Common myeloid progenitor, CD34-positive (primary cell): ENCODE measurements at regions not wholly inside any gene's neighbourhood (a gene's known extent, or its start where the extent isn't known, plus 50 kb on each side); places are given as distances from the start of the nearest gene placed in this dataset.
"Not testable (repeated sequence)": the region's sequence is repeated elsewhere in the genome, so short reads cannot be mapped to it uniquely, and the experiment has no call there.

Source experiments
- CTCF ChIA-PET: fragments of 350-600 bp; sonication (Branson Sonifier 250); formaldehyde crosslinking; loops from one replicate; lab custom pipeline; 2021; ENCODE audit warnings: antibody characterized with exemption; lab: Charles Lee
- POLR2A ChIA-PET: fragments of 350-600 bp; sonication (Branson Sonifier 250); formaldehyde crosslinking; loops from one replicate; lab custom pipeline; 2021; ENCODE audit warnings: antibody characterized with exemption; lab: Charles Lee
- DNase-seq, 3 donors: peaks; one replicate each; pipeline versions ENCODE4 v3.0.0 to v3.0.0-alpha.2; 2013
- H3K27ac ChIP-seq, 2 experiments: 1 replicate in 1 of 2; 2 replicates in 1 of 2; pipeline ENCODE4 v1.7.0; 2013; ENCODE audit warnings: inconsistent platforms in 2 of 2, low read length in 2 of 2, mild to moderate bottlenecking in 2 of 2, low read depth in 1 of 2, moderate library complexity in 1 of 2; ENCODE audit not compliant: severe bottlenecking in 2 of 2, insufficient read depth in 1 of 2, poor library complexity in 1 of 2
- H3K27me3 ChIP-seq, 5 experiments: replicated peaks in 2 of 5; 1 replicate in 3 of 5; 2 replicates in 2 of 5; pipeline versions ENCODE4 v1.6.1 to v1.7.0; 2013; ENCODE audit warnings: low read length in 4 of 5, mild to moderate bottlenecking in 2 of 5, moderate library complexity in 2 of 5, inconsistent platforms in 1 of 5; ENCODE audit not compliant: insufficient read depth in 5 of 5, control insufficient read depth in 4 of 5
- H3K36me3 ChIP-seq, 4 experiments: 1 replicate in 2 of 4; 2 replicates in 2 of 4; pipeline versions ENCODE4 v1.6.1 to v1.7.0; 2013; ENCODE audit warnings: low read length in 3 of 4, control low read depth in 1 of 4, mild to moderate bottlenecking in 1 of 4; ENCODE audit not compliant: control insufficient read depth in 4 of 4, insufficient read depth in 4 of 4
- H3K4me1 ChIP-seq, 4 experiments: 1 replicate in 3 of 4; 2 replicates in 1 of 4; pipeline versions ENCODE4 v1.6.1 to v1.7.1; 2013; ENCODE audit warnings: low read length in 3 of 4, mild to moderate bottlenecking in 3 of 4, control low read depth in 1 of 4, inconsistent platforms in 1 of 4, moderate library complexity in 1 of 4; ENCODE audit not compliant: control insufficient read depth in 4 of 4, insufficient read depth in 4 of 4; ENCODE audit errors: control extremely low read depth in 1 of 4
- H3K4me3 ChIP-seq, 7 experiments: 1 replicate in 4 of 7; 2 replicates in 3 of 7; pipeline versions ENCODE4 v1.5.1 to v1.7.0; 2013; ENCODE audit warnings: mild to moderate bottlenecking in 7 of 7, low read length in 6 of 7, moderate library complexity in 6 of 7, inconsistent platforms in 2 of 7, low read depth in 2 of 7, control low read depth in 1 of 7; ENCODE audit not compliant: insufficient read depth in 4 of 7, control insufficient read depth in 1 of 7; ENCODE audit errors: extremely low read depth in 1 of 7
- H3K9me3 ChIP-seq, 5 experiments: 1 replicate in 4 of 5; 2 replicates in 1 of 5; pipeline versions ENCODE4 v1.6.1 to v1.7.1; 2013; ENCODE audit warnings: low read length in 4 of 5, mild to moderate bottlenecking in 2 of 5, inconsistent platforms in 1 of 5, low read depth in 1 of 5, moderate library complexity in 1 of 5; ENCODE audit not compliant: control insufficient read depth in 4 of 5, insufficient read depth in 2 of 5; ENCODE audit errors: control extremely low read depth in 1 of 5
- WGBS: methylation state at CpG from one replicate; pipeline ENCODE4 v1.1.5; 2013; ENCODE audit not compliant: insufficient coverage; 5-methylcytosine and 5-hydroxymethylcytosine counted together

DNA sequence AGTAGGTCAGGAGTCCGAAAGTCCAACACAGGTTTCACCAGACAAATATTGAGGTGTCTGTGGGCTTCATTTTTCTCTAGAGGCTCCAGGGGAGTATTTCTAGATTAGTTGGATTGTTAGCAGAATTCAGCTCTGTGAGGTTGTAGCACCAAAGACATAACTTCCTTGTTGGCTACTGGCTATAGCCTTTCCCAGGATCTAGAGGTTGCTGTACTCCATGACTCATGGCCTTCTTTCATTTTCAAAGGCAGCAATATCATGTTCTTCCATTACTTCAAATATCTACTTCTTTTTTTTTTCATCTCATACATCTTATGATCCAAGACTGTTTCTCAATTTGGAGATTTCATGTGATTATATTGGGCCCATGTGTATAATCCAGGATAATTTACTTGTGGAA lies 404.0 kb upstream of the FAM174A start:
- CTCF ChIA-PET: no interaction called here

DNA sequence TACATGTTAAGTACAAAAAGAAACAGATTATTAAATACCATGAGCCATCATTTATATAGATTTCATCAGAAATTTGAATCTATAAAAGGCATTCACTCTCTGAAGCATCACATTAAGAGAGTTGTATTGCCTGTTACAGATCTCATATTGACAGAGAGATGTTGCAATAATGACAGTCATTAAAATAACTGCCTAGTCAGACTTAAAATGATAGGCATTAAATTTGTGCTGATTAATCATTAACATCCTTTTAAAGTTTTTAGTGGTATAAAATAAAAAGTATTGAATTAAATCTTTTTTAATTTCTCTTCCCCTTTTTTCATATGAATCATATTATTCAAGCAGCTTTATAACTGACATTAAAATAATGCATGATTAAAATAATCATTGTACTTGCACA lies 404.9 kb upstream of the FAM174A start:
- CTCF ChIA-PET: no interaction called here
- H3K27ac ChIP-seq: no peak overlapping the region

More for the DNA sequence above, 404.0 kb upstream of the FAM174A start:
- Histone ChIP-seq H3K27ac (no peak overlapping the region), H3K36me3 (no peaks in the 10 kb centered on the region), H3K4me1 (no peaks in the 10 kb centered on the region), H3K4me3 (no peak overlapping the region), H3K27me3 (no peaks in the 10 kb centered on the region), H3K9me3 (no peaks in the 10 kb centered on the region)
- WGBS: no CpG with 5 or more reads among the region's 1 CpG
- POLR2A ChIA-PET: no interaction called here
- no peak for DNase-seq

DNA sequence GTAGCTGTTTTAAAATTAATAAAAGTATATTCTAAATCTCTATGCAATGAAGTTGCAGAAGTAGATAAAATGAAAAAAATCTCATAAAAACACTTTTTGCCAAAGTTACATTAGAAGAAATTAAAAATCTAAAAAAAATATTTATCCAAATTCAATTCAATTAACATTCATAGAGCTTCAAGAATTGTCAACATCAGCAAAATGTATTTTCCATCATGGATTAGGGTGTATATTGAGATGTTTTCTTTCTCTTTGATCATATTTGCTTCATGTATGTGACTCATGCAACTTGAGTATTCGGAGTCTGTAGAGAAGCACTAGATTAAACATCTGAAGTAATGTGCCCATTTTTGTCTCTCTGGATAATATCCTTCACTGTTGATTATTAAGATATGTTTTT lies 415.3 kb upstream of the FAM174A start:
- WGBS: no CpG with 5 or more reads among the region's 1 CpG
- no peaks in the 10 kb centered on the region for H3K9me3 ChIP-seq
- H3K36me3 ChIP-seq: no peaks in the 10 kb centered on the region
- CTCF ChIA-PET: no interaction called here
- no peak overlapping the region for H3K27ac ChIP-seq
- no peaks in the 10 kb centered on the region for H3K4me1 ChIP-seq
- no peak for DNase-seq
- H3K27me3 ChIP-seq: no peaks in the 10 kb centered on the region
- POLR2A ChIA-PET: no interaction called here
- H3K4me3 ChIP-seq: no peak overlapping the region

More for the DNA sequence above, 404.9 kb upstream of the FAM174A start:
- no peaks in the 10 kb centered on the region for H3K9me3 ChIP-seq
- H3K4me3 ChIP-seq: no peak overlapping the region
- no peaks in the 10 kb centered on the region for H3K36me3 ChIP-seq
- POLR2A ChIA-PET: no interaction called here
- no peaks in the 10 kb centered on the region for H3K27me3 ChIP-seq
- no peak for DNase-seq
- no peaks in the 10 kb centered on the region for H3K4me1 ChIP-seq

DNA sequence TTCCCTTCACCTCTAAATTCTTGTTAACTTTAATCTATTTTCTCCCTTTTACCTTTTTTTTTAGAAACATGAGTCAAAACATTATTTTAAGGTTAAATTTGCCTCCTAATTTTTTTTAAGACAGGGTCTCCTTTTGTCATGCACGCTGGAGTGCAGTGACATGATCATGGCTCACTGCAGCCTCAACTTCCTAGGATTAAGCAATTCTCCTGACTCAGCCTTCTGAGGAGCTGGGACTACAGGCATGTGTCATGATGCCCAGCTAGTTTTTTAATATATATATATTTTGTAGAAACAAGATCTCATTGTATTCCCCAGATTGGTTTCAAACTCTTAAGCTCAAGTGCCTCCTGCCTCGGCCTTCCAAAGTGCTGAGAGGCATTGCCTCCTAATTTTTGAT lies 424.7 kb upstream of the FAM174A start:
- no peak overlapping the region for H3K4me3 ChIP-seq
- H3K27me3 ChIP-seq: no peaks in the 10 kb centered on the region
- 80% methylated on average over 1 of the region's 2 CpGs for WGBS
- DNase-seq: no peak
- H3K36me3 ChIP-seq: no peaks in the 10 kb centered on the region
- ChIA-PET CTCF (no interaction called here), POLR2A (no interaction called here)
- H3K27ac ChIP-seq: no peak overlapping the region
- no peaks in the 10 kb centered on the region for H3K4me1 ChIP-seq
- H3K9me3 ChIP-seq: peaks cover 0 to 7% (median 0%) of the 10 kb centered on the region in 5 experiments

DNA sequence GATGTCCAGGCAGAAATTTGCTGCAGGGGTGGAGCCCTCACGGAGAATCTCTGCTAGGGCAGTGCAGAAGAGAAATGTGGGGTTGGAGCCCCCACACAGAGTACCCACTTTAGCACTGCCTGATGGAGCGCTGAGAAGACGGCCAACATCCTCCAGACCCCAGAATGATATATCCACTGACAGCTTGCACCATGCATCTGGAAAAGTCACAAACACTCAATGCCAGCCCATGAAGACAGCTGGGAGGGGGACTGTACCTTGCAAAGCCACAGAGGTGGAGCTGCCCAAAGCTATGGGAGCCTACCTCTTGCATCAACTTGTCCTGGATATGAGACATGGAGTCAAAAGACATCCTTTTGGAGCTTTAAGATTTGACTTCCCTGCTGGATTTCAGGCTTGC lies 426.3 kb upstream of the FAM174A start:
- WGBS: 71% methylated on average over 3 of the region's 3 CpGs
- Histone ChIP-seq H3K36me3 (no peaks in the 10 kb centered on the region), H3K4me1 (no peaks in the 10 kb centered on the region), H3K27ac (no peak overlapping the region), H3K27me3 (no peaks in the 10 kb centered on the region), H3K4me3 (no peak overlapping the region), H3K9me3 (peaks cover 0 to 7% (median 0%) of the 10 kb centered on the region in 5 experiments)
- CTCF ChIA-PET: no interaction called here
- DNase-seq: no peak
- POLR2A ChIA-PET: no interaction called here

DNA sequence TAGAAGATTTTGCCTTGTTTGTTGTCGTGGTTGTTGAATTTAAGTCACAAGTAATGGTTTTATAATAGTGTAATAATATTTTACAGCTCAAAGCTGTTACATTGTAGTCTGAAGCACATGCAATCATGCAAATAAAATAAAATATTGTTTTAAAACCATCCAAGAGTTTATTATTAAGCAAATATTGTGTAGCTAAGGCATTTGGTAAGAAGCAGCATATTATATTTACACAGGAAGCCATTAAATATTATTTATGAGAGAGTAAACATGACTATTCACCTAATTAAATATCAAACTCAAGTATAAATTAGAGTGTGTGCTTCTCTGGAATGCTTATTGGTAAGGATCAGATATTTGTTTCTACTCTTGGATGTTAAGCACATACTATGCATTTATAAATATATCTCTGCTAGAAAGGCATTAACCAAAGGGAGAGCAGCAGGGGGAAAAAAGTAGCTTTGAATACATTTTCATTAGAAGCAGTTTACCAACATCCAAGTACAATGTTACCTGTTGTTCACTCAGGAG lies 431.5 kb upstream of the FAM174A start:
- H3K27ac ChIP-seq, CTCF ChIA-PET, H3K36me3 ChIP-seq, H3K4me1 ChIP-seq, H3K27me3 ChIP-seq, POLR2A ChIA-PET, H3K9me3 ChIP-seq, H3K4me3 ChIP-seq, DNase-seq: not testable (repeated sequence)
- no CpG with 5 or more reads among the region's 1 CpG for WGBS

DNA sequence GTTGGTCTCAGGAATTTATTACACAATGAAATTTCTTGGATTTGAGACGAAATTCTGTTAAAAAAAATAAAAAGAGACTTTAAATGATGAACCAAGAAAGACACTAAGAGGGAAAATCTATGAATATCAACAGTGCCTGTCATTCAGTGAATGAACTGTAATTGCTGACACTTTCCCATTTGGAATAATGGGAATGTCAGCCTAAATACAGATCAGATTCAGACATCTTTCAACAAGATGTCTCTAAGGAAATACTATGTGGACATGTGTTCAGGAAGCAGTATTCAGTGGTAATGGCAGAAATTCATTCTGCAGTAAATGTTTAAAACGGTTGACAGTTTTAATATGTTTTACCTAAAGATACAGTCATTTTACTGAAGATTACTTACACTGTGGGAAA lies 433.7 kb upstream of the FAM174A start:
- H3K4me1 ChIP-seq, POLR2A ChIA-PET, CTCF ChIA-PET, H3K27me3 ChIP-seq, H3K9me3 ChIP-seq, DNase-seq, H3K4me3 ChIP-seq, H3K36me3 ChIP-seq, H3K27ac ChIP-seq: not testable (repeated sequence)
- no CpG with 5 or more reads among the region's 2 CpGs for WGBS
